Bronchial epithelial cell (primary cell): ENCODE measurements at regions not wholly inside any gene's neighbourhood (a gene's known extent, or its start where the extent isn't known, plus 50 kb on each side); places are given as distances from the start of the nearest gene placed in this dataset.

Source experiments
- DNase-seq: peaks from one replicate; pipeline ENCODE4 v3.0.0-alpha.2; 2010; ENCODE audit warnings: low read depth
- FAIRE-seq: peaks from 2 replicates; lab custom pipeline; 2011; peaks lifted over from hg19 to GRCh38; lab: Jason Lieb, UNC
- H3K27me3 ChIP-seq: 2 replicates; pipeline ENCODE4 v1.5.1; 2011; ENCODE audit warnings: low read length; ENCODE audit not compliant: control insufficient read depth, insufficient read depth
- H3K36me3 ChIP-seq: 2 replicates; pipeline ENCODE4 v1.5.1; 2011; ENCODE audit warnings: low read length; ENCODE audit not compliant: control insufficient read depth, insufficient read depth
- H3K4me3 ChIP-seq: 2 replicates; pipeline ENCODE4 v1.5.1; 2011; ENCODE audit warnings: mild to moderate bottlenecking, low read depth, low read length, control low read depth
- TF ChIP-seq, protein P1 (sequence below): IDR thresholded peaks from 2 replicates; pipeline ENCODE4 v1.5.1; 2011; ENCODE audit warnings: mild to moderate bottlenecking, moderate library complexity, low read length, control low read depth, inconsistent platforms; ENCODE audit not compliant: insufficient read depth, severe bottlenecking

DNA sequence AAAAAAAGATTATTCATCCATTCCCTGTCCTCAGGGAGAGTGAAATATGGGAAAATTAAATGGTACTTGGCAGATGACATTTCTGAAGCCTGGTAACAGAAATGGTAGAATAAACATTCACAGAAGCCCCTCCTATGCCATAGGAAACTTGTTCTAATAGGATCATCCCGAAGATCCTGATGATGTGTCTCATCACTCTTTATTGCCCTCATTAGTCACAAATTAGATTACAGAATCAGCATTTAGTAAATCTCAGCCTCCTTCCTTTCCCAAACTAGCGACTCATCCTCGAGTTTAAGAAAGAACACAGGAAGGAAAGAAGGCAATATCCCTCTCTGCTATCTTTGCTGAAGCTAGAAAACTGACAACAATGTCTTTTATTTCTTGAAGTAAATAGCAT is 154.4 kb downstream of the TMEM200A start:
- TF ChIP-seq, protein P1, sequence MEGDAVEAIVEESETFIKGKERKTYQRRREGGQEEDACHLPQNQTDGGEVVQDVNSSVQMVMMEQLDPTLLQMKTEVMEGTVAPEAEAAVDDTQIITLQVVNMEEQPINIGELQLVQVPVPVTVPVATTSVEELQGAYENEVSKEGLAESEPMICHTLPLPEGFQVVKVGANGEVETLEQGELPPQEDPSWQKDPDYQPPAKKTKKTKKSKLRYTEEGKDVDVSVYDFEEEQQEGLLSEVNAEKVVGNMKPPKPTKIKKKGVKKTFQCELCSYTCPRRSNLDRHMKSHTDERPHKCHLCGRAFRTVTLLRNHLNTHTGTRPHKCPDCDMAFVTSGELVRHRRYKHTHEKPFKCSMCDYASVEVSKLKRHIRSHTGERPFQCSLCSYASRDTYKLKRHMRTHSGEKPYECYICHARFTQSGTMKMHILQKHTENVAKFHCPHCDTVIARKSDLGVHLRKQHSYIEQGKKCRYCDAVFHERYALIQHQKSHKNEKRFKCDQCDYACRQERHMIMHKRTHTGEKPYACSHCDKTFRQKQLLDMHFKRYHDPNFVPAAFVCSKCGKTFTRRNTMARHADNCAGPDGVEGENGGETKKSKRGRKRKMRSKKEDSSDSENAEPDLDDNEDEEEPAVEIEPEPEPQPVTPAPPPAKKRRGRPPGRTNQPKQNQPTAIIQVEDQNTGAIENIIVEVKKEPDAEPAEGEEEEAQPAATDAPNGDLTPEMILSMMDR = no peak
- H3K27me3 ChIP-seq = no peaks in the 10 kb centered on the region
- no peak overlapping the region for H3K4me3 ChIP-seq
- H3K36me3 ChIP-seq = no peaks in the 10 kb centered on the region
- DNase-seq (peak; percentile 48), FAIRE-seq (no peak)

DNA sequence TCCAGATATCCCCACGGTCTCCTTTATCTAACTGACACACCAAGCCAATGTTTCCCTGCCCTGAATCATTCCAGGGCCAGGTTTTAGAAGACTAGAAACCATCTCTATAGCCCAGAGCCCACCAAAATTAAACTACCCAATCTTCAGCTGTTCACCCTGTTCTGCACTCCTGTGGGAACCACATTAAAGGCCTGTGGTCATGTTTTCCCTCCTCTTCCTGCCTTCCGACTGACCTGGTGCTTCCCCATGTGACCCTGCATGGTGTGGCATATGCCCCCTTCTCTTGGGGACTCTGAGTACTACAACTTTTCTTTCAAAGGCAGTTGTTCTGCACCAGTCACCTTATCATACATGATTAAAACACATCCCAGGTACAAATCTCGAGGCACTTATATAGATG is 155.0 kb downstream of the TMEM200A start:
- no peaks in the 10 kb centered on the region for H3K27me3 ChIP-seq
- TF ChIP-seq, protein P1 = no peak
- no peak for DNase-seq
- no peaks in the 10 kb centered on the region for H3K36me3 ChIP-seq
- no peak overlapping the region for H3K4me3 ChIP-seq
- FAIRE-seq = no peak

DNA sequence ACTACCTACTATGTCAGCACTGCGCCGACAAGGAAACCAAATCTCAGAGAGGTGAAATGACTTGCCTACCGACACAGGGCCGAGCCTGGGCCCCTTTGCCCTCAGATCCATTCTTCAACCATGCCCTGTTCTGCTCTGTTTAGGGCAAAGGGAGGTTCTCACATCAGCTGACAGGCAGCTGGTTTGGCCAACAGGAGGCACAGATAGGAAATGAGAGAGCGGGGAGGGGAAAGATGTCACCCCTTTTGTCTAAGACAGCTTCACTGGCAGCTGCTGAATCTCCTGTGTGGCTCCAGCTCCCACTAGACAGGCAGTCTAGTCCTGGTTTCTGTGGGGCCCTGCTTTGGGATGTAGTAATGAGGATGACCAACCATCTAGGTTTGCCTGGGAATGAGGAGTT is 158.7 kb downstream of the TMEM200A start:
- TF ChIP-seq, protein P1 = no peak
- no peaks in the 10 kb centered on the region for H3K27me3 ChIP-seq
- no peak for DNase-seq
- H3K36me3 ChIP-seq = no peaks in the 10 kb centered on the region
- H3K4me3 ChIP-seq = no peak overlapping the region
- no peak for FAIRE-seq

DNA sequence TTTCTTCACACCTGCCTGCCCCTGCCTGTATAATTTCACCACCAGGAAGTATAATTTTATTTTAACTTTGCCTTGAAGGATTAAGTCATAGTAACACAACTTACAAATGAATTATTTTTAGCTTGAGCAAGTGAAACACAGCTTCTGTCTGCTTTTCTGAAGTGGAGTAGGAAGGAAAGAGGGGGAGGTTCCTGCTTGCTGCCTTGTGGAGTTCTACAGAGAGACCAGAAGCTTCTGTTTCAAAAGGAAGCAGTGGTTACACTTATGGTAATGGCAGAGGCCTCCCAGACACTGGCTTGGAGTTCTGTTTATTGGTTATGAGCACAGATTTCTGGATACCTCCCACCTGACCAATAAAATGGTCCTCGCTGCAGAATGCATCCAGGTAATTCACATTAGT is 159.6 kb downstream of the TMEM200A start:
- FAIRE-seq (no peak), DNase-seq (no peak)
- TF ChIP-seq, protein P1 = no peak
- no peak overlapping the region for H3K4me3 ChIP-seq
- no peaks in the 10 kb centered on the region for H3K27me3 ChIP-seq
- H3K36me3 ChIP-seq = no peaks in the 10 kb centered on the region

DNA sequence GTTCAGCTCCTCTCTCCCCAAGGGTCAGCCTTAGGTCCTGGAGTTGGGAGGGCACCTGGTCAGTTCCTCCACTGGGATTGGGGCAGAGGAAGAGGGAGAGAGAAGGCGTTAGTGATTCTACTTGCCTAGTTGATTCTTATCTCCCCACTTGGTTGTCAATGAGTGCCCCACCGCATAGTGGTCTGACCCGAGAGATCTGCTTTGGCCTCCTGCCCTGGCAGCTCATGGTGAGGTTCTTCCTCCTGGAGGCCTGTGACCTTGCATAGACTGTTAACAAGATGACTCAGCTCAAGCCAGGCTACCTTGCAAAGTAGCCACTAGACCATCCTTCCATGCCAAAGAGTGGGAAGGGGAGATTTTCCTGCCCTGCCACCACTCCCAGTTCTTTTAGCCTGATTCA is 160.6 kb downstream of the TMEM200A start:
- H3K4me3 ChIP-seq = no peak overlapping the region
- no peaks in the 10 kb centered on the region for H3K36me3 ChIP-seq
- TF ChIP-seq, protein P1 = no peak
- FAIRE-seq (no peak), DNase-seq (no peak)
- no peaks in the 10 kb centered on the region for H3K27me3 ChIP-seq

DNA sequence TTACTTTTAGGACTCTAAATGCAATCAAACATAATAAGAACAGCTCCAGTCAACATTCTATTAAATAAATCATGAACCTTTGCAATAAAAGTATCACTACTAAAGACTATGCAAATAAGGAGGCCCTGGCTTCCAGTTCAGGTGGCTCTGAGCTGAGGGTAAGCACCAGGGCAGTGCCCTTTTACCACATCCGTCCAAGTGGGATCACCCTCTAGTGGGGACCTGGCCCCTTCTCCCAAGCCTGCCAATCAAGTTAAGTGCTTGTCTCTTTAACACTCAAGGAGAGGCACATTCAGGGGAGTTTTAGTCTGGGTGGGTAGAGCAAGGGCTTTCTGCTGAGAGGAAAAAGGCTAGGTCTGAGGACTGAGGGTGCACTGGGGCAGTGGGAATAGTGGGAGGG is 161.4 kb downstream of the TMEM200A start:
- Histone ChIP-seq H3K4me3 (no peak overlapping the region), H3K36me3 (no peaks in the 10 kb centered on the region), H3K27me3 (no peaks in the 10 kb centered on the region)
- TF ChIP-seq, protein P1 = no peak
- FAIRE-seq (no peak), DNase-seq (no peak)
